GM18858 (cell line): ENCODE measurements at regions not wholly inside any gene's neighbourhood (a gene's known extent, or its start where the extent isn't known, plus 50 kb on each side); places are given as distances from the start of the nearest gene placed in this dataset.

ENCODE experiments used
- ATAC-seq: cut with Tn5 transposase; IDR thresholded peaks from one replicate; pipeline ENCODE4 v1.9.1; 2021; ENCODE audit not compliant: unreplicated experiment

- ATAC-seq: no peak
These were observed 647.8 kb downstream of the INHBA start for GRCh38 chr7:41054960-41055661.

- no peak for ATAC-seq
These were observed 649.1 kb downstream of the INHBA start for GRCh38 chr7:41053820-41054219.

DNA sequence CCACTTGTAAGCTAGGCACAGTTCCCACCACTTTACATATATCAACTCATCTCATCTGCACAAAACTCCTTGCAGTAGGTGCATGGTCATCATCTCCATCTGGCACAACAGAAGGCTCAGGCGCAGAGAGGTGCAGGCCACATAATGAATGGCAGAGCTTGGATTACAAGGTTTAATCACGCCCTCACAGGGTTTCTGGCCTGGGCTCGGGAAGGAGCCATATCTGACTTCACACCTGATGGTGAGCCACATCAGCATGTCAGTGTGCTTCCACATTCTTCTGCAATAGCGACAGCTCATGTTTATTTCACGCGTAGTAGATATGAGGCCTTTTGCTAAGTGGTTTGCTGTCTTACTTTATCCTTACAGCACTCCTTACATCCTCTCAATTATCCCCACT lies 650.2 kb downstream of the INHBA start:
- no peak for ATAC-seq

DNA sequence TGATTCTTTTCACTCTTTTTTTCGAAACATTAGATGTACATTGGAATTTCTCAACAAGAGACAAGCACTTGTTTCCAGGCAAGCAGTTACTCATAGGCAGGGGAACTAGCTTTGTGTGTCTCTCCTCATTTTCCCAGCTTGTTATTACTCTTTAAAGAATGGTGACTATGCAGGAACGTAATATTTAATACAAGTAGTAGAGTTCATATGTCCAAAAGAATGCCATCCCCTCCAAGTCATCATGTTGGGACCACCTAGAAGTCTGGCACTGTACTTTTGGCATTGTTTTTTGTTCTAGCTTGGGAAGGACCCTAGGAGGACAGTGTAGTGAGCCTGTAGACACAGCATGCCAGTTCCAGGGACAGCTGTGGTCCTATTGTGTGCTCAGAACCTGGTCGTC lies 650.7 kb downstream of the INHBA start:
- no peak for ATAC-seq

DNA sequence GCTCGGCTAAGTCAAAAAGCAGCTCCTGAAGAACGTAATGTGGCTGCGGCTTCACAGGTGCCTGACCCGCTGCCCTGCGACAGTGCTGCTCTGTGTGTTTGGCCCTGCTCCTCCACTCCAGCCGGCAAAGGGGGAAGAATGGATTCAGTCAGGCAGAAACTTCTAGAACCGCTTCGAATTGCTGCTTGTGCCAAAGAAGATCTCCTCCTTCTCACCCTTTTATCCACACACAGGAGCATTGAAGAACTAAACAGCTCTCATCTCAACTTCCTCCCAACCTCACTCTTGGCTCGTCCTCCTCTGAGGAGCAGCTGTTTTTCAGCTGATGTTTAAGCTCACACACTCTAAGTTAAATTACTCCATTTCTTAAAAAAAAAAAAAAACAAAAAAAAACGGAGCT lies 651.4 kb downstream of the INHBA start:
- ATAC-seq: no peak

- ATAC-seq: no peak
These were observed 651.8 kb downstream of the INHBA start for GRCh38 chr7:41051062-41051461.

- ATAC-seq: no peak
These were observed 654.1 kb downstream of the INHBA start for GRCh38 chr7:41048771-41049170.

- ATAC-seq: no peak
These were observed 655.1 kb downstream of the INHBA start for GRCh38 chr7:41047789-41048191.

- no peak for ATAC-seq
These were observed 655.7 kb downstream of the INHBA start for GRCh38 chr7:41047211-41047610.

DNA sequence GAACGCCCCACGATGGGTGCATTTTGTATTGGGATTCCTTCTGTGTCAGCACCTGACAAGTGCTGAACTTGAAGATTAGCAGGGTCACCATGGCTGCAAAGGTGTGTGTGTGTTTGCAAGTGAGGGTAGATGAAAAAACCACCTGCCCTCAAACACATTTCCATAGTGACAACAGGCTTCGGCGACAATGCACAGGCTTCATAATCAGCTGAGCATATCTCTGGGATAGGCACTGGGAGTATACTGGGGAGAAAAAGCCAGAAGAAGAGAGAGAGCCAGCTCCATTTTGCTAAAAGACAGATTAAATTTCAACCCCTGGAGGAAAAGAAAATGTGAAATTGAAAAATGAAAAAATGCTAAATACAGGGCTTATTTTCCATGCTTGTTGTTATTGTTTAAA lies 656.1 kb downstream of the INHBA start:
- ATAC-seq: no peak

DNA sequence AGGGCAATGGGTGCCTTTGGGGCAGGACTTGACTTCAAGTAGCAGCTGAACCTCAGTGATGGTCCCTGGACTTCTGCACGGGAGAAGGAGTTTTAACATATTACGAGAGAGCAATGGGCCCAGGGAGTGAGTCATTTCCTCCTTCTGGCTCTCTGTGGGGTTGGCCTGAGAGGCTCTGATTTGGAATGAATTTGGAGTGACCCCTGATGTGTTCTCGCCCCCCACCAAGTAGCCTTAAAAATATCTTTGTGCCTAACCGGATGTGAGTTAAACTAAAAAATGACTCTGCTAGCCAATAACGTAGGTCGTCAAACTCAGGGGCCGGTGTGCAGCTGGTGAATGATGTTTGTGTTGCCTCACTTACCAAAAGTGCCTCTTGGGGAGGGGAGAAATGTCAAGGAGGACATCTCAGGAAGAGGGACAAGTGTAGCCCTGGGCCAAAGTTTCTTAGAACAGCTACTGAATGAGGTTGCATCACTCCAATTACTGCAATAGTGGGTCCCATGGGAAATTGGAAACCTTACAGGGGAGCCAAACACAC lies 656.6 kb downstream of the INHBA start:
- no peak for ATAC-seq

- no peak for ATAC-seq
These were observed 657.2 kb downstream of the INHBA start for GRCh38 chr7:41045556-41046123.

DNA sequence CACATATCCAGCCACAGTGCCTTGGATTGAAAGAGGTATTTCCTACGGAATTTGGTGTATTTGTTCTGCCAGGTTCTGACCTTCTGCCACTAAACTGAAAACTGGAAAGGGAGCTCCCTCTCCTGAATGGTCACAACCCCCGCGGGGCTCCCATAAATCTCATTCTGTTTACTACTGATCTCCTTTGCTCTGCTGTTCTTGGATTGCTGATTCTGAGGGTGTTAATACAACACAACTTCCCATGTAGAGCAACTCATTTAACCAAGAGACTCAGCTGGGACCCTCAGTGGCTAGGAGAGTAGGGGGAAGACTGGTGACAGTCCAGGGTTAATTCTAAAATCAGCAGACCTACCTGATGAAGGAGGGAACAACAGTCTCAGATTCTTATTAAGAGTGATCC lies 662.9 kb downstream of the INHBA start:
- ATAC-seq: no peak

DNA sequence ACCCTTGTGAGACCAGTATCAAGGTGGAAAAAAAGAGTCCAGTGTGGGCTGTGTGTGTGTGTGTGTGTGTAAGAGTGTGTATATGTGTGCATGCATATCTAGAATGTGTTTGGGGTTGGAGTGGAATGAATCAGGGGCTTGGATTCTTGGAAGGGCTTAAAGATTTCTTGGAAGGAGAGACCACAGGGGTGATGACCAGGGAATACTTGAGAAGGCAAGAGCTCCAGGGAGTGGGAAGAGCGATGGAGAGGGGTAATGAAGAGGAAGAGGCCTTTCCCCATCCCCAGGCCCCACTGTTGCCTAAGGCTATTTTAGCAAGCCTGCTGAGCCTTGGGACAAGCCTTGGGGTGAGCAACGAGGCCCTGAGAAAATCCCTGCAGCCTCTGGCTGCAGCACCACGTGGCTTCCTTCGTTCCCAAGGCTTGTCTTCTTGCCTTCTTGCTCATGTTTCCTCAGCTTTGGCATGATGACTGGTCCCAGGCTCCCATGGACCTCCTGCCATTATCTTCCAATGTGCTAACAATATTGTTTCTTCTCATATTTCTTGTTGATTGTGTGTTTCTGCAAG lies 663.4 kb downstream of the INHBA start:
- no peak for ATAC-seq

DNA sequence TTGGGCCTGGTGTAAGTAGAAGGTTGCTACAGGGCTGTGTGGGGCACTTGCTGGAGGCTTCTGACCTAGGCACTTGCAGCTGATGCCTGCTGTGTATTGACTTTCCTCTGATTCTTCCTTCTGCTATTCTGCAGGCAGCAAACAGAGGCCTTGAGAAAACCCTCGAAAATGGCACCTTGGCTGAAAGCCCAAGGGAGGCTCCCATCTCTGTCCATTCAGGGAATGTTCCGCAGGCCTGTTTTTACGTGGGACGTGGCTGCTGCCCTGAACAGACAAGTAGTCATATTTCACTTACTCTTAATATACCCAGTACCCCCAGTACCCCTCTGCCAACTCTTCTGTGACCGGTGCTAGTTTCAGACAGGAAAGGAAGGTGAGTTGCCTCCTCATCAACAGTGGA lies 664.7 kb downstream of the INHBA start:
- ATAC-seq: no peak

GRCh38 chr7:41037691-41038090 lies 665.2 kb downstream of the INHBA start:
- ATAC-seq: no peak

GRCh38 chr7:41035794-41036193 lies 667.1 kb downstream of the INHBA start:
- no peak for ATAC-seq

GRCh38 chr7:41033500-41033899 lies 669.4 kb downstream of the INHBA start:
- ATAC-seq: no peak

DNA sequence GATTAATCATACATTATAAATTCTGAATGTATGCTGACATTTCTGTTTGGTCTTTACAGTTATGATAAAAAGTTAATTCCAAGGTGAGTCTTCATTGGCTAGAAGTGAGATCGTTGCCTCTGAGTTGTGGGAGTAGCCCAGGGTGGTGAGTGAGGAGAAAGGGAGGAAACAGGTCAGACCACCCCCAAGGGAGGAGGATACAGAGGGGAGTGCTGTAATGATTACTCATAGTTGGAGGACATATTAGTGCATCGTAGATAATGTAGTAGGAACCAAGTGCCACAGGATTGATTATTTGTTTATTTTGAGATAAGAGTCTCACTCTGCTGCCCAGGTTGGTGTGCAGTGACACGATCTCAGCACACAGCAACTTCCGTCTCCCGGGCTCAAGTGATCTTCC lies 672.2 kb downstream of the INHBA start:
- ATAC-seq: no peak

GRCh38 chr7:41029072-41029499 lies 673.8 kb downstream of the INHBA start:
- ATAC-seq: no peak

GRCh38 chr7:41028580-41028979 lies 674.3 kb downstream of the INHBA start:
- no peak for ATAC-seq

- ATAC-seq: no peak
These were observed 675.3 kb downstream of the INHBA start for GRCh38 chr7:41027428-41028115.
